ENCODE measurements at regions not wholly inside any gene's neighbourhood (a gene's known extent, or its start where the extent isn't known, plus 50 kb on each side); places are given as distances from the start of the nearest gene placed in this dataset.
"Not testable (repeated sequence)": the region's sequence is repeated elsewhere in the genome, so short reads cannot be mapped to it uniquely, and the experiment has no call there.

DNA sequence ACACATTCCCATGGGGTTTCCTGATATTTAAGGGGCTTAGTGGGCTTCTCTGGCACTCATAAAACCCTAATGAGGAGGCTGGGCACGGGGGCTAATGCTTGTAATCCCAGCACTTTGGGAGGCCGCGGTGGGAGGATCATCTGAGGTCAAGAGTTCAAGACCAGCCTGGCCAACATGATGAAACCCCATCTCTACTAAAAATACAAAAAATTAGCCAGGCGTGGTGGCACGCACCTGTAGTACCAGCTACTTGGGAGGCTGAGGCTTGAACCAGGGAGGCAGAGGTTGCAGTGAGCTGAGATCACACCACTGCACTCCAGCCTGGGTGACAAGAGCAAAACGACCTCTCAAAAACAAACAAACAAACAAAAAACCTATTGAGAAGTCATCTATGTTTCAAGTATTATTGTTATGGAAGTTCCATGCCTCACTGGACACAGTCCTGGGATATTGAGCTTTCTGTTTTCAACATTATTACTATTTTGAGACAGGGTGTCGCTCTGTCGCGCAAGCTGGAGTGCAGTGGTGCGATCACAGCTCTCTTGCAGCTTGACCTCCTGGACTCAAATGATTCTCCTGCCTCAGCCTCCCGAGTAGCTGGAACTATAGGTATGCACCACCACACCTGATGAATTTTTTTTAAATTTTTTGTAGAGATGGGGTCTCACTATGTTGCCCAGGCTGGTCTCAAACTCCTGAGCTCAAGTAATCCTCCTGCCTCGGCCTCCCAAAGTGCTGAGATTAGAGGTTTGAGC, 297.9 kb downstream of the GOLGA6L6 start:
- TF ChIP-seq, protein P1, sequence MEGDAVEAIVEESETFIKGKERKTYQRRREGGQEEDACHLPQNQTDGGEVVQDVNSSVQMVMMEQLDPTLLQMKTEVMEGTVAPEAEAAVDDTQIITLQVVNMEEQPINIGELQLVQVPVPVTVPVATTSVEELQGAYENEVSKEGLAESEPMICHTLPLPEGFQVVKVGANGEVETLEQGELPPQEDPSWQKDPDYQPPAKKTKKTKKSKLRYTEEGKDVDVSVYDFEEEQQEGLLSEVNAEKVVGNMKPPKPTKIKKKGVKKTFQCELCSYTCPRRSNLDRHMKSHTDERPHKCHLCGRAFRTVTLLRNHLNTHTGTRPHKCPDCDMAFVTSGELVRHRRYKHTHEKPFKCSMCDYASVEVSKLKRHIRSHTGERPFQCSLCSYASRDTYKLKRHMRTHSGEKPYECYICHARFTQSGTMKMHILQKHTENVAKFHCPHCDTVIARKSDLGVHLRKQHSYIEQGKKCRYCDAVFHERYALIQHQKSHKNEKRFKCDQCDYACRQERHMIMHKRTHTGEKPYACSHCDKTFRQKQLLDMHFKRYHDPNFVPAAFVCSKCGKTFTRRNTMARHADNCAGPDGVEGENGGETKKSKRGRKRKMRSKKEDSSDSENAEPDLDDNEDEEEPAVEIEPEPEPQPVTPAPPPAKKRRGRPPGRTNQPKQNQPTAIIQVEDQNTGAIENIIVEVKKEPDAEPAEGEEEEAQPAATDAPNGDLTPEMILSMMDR (conservative IDR thresholded peaks at IDR 0.05; ENCODE audit: low read depth, low read length), result not testable (repeated sequence)
- TF ChIP-seq RFX5 (IDR thresholded peaks at IDR 0.05; ENCODE audit: low read depth, low read length); MXI1 (IDR thresholded peaks at IDR 0.05; ENCODE audit: borderline replicate concordance, low read depth, low read length); FOS (IDR thresholded peaks at IDR 0.05; ENCODE audit: low read depth, low read length): not testable (repeated sequence)
